Eye (tissue), 1 donor: ENCODE measurements at regions not wholly inside any gene's neighbourhood (a gene's known extent, or its start where the extent isn't known, plus 50 kb on each side); places are given as distances from the start of the nearest gene placed in this dataset.

Experiments
- DNase-seq: peaks from one replicate; pipeline ENCODE4 v3.0.0-alpha.2; 2015

GRCh38 chr19:28522545-28522922 is 690.4 kb downstream of the UQCRFS1 start:
- DNase-seq: no peak

- no peak for DNase-seq
Measured at GRCh38 chr19:28521614-28522544, 691.1 kb downstream of the UQCRFS1 start.

GRCh38 chr19:28520998-28521568 is 691.9 kb downstream of the UQCRFS1 start:
- DNase-seq: no peak

- DNase-seq: no peak
Measured at GRCh38 chr19:28519952-28520861, 692.7 kb downstream of the UQCRFS1 start.

- no peak for DNase-seq
Measured at GRCh38 chr19:28519218-28519779, 693.7 kb downstream of the UQCRFS1 start.

- DNase-seq: no peak
Measured at GRCh38 chr19:28516415-28516872, 696.5 kb downstream of the UQCRFS1 start.

GRCh38 chr19:28514166-28514565 is 698.8 kb downstream of the UQCRFS1 start:
- DNase-seq: no peak

- no peak for DNase-seq
Measured at GRCh38 chr19:28511655-28512054, 701.3 kb downstream of the UQCRFS1 start.

- DNase-seq: no peak
Measured at GRCh38 chr19:28509079-28509895, 703.7 kb downstream of the UQCRFS1 start.

- DNase-seq: no peak
Measured at GRCh38 chr19:28508666-28509065, 704.3 kb downstream of the UQCRFS1 start.

- no peak for DNase-seq
Measured at GRCh38 chr19:28505933-28506332, 707.0 kb downstream of the UQCRFS1 start.

- DNase-seq: no peak
Measured at GRCh38 chr19:28505134-28505533, 707.8 kb downstream of the UQCRFS1 start.

- DNase-seq: no peak
Measured at GRCh38 chr19:28504727-28505126, 708.2 kb downstream of the UQCRFS1 start.

GRCh38 chr19:28504139-28504538 is 708.8 kb downstream of the UQCRFS1 start:
- no peak for DNase-seq

- no peak for DNase-seq
Measured at GRCh38 chr19:28502879-28503734, 709.8 kb downstream of the UQCRFS1 start.

- DNase-seq: no peak
Measured at GRCh38 chr19:28501976-28502375, 711.0 kb downstream of the UQCRFS1 start.

GRCh38 chr19:28500982-28501630 is 711.8 kb downstream of the UQCRFS1 start:
- no peak for DNase-seq

- no peak for DNase-seq
Measured at GRCh38 chr19:28500296-28500695, 712.7 kb downstream of the UQCRFS1 start.

GRCh38 chr19:28498404-28498976 is 714.5 kb downstream of the UQCRFS1 start:
- no peak for DNase-seq

GRCh38 chr19:28497887-28498286 is 715.1 kb downstream of the UQCRFS1 start:
- DNase-seq: no peak
